Ishikawa (cell line): ENCODE measurements at regions not wholly inside any gene's neighbourhood (a gene's known extent, or its start where the extent isn't known, plus 50 kb on each side); places are given as distances from the start of the nearest gene placed in this dataset.

Experiments
- CEBPB ChIP-seq: IDR thresholded peaks from 2 replicates; pipeline ENCODE4 v1.6.1; 2012
- EP300 ChIP-seq: IDR thresholded peaks from 2 replicates; pipeline ENCODE4 v1.6.1; 2012; ENCODE audit warnings: borderline replicate concordance
- FOXM1 ChIP-seq: IDR thresholded peaks from 2 replicates; pipeline ENCODE4 v1.6.1; 2012; ENCODE audit warnings: low read depth, borderline replicate concordance
- MAX ChIP-seq: IDR thresholded peaks from 2 replicates; pipeline ENCODE4 v1.6.1; 2012
- REST ChIP-seq: IDR thresholded peaks from 2 replicates; pipeline ENCODE4 v1.6.1; 2012; ENCODE audit warnings: low read depth, mild to moderate bottlenecking
- TAF1 ChIP-seq: IDR thresholded peaks from 2 replicates; pipeline ENCODE4 v1.6.1; 2012; ENCODE audit warnings: low read depth, mild to moderate bottlenecking
- TEAD4 ChIP-seq: IDR thresholded peaks from 2 replicates; pipeline ENCODE4 v1.6.1; 2012

- TF ChIP-seq TEAD4: no peak
- TF ChIP-seq FOXM1: no peak
- no peak for TF ChIP-seq EP300
- no peak for TF ChIP-seq CEBPB
- TF ChIP-seq MAX: no peak
- TF ChIP-seq REST: no peak
- TF ChIP-seq TAF1: no peak
Measured at GRCh38 chr12:29879606-29880308, 96.0 kb upstream of the TMTC1 start.
